DMS53 treated with DMSO at 0.1 percent for 48 hours (cell line): ENCODE measurements at regions not wholly inside any gene's neighbourhood (a gene's known extent, or its start where the extent isn't known, plus 50 kb on each side); places are given as distances from the start of the nearest gene placed in this dataset.
"Not testable (repeated sequence)": the region's sequence is repeated elsewhere in the genome, so short reads cannot be mapped to it uniquely, and the experiment has no call there.

Experiments
- DNase-seq: peaks from one replicate; lab custom pipeline; 2025; ENCODE audit not compliant: unreplicated experiment; lab: John Stamatoyannopoulos, UW

- DNase-seq: no peak
These were observed 328.2 kb upstream of the COL3A1 start for GRCh38 chr2:188645986-188646385.

GRCh38 chr2:188647430-188648070 lies 326.6 kb upstream of the COL3A1 start:
- no peak for DNase-seq

GRCh38 chr2:188659656-188660406 lies 314.3 kb upstream of the COL3A1 start:
- no peak for DNase-seq

- no peak for DNase-seq
These were observed 310.9 kb upstream of the COL3A1 start for GRCh38 chr2:188663301-188663700.

GRCh38 chr2:188664416-188664815 lies 309.8 kb upstream of the COL3A1 start:
- no peak for DNase-seq

- no peak for DNase-seq
These were observed 309.1 kb upstream of the COL3A1 start for GRCh38 chr2:188664951-188665595.

- no peak for DNase-seq
These were observed 308.4 kb upstream of the COL3A1 start for GRCh38 chr2:188665727-188666304.

- DNase-seq: no peak
These were observed 307.7 kb upstream of the COL3A1 start for GRCh38 chr2:188666503-188666902.

- DNase-seq: no peak
These were observed 306.0 kb upstream of the COL3A1 start for GRCh38 chr2:188668017-188668680.

GRCh38 chr2:188675391-188676009 lies 298.7 kb upstream of the COL3A1 start:
- no peak for DNase-seq

- no peak for DNase-seq
These were observed 298.2 kb upstream of the COL3A1 start for GRCh38 chr2:188676010-188676400.

GRCh38 chr2:188677142-188677541 lies 297.0 kb upstream of the COL3A1 start:
- DNase-seq: no peak

- no peak for DNase-seq
These were observed 295.3 kb upstream of the COL3A1 start for GRCh38 chr2:188678882-188679281.

GRCh38 chr2:188682838-188683237 lies 291.3 kb upstream of the COL3A1 start:
- DNase-seq: no peak

- no peak for DNase-seq
These were observed 289.4 kb upstream of the COL3A1 start for GRCh38 chr2:188684795-188685194.

GRCh38 chr2:188693111-188693510 lies 281.1 kb upstream of the COL3A1 start:
- no peak for DNase-seq

GRCh38 chr2:188693771-188694170 lies 280.4 kb upstream of the COL3A1 start:
- DNase-seq: no peak

- DNase-seq: no peak
These were observed 278.2 kb upstream of the COL3A1 start for GRCh38 chr2:188695953-188696352.

- DNase-seq: not testable (repeated sequence)
These were observed 276.0 kb upstream of the COL3A1 start for GRCh38 chr2:188698151-188698550.

- DNase-seq: no peak
These were observed 272.3 kb upstream of the COL3A1 start for GRCh38 chr2:188701836-188702235.

GRCh38 chr2:188705191-188705590 lies 269.0 kb upstream of the COL3A1 start:
- DNase-seq: no peak
